ENCODE measurements at regions not wholly inside any gene's neighbourhood (a gene's known extent, or its start where the extent isn't known, plus 50 kb on each side); places are given as distances from the start of the nearest gene placed in this dataset.

DNA sequence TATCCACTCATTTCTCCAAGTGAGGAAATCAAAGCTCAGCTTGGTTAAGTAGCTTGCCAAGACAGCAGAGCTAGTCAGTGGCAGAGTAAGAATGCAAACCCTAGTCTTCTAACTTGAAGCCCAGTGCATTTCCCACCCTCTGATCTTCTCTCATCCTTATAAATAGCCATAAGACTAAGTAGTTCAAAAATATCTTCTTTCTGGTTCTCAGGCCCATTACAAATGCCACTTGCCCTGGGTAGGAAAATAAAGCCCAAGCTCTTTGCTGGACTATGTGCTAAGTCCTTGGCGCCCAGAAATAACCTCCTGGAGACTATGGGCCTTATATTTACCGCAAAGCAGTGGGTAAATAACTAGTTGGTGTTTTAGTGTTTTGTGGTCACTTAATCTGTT, 505.8 kb downstream of the PLPP3 start:
- no peak for TF ChIP-seq CTCF (conservative IDR thresholded peaks at IDR 0.05 in 1 of 2, IDR thresholded peaks at IDR 0.05 in 1 of 2; ENCODE audit: low read depth in 1 of 2, low read length in 2 of 2)
- TF ChIP-seq EZH2 (IDR thresholded peaks at IDR 0.05; ENCODE audit: low read length, missing control alignments): no peak
